ENCODE measurements at regions not wholly inside any gene's neighbourhood (a gene's known extent, or its start where the extent isn't known, plus 50 kb on each side); places are given as distances from the start of the nearest gene placed in this dataset.

DNA sequence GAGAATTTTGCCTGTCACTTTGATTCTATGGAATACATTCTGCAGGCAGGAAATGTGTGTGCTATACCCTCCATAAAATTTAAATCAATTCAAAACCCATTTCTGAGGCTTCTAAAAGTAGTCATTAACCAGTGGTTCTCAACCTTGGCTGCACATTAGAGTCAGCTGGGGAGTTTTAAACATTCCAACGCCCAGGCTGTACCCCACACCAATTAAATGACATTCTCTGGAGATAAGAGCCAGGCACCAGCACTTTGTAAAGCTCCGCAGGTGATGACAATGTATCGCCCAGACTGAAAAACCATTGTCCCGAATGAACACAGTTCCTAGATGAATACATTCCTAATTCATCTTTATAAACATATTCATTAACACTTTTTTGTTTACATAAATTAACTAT is 110.6 kb upstream of the MB21D2 start:
- H3K18ac ChIP-seq (ENCODE audit: extremely low read depth, low read length) = no peak overlapping the region
- H2BK120ac ChIP-seq (replicated peaks; ENCODE audit: low read depth, low read length) = no peak overlapping the region
- H4K8ac ChIP-seq (ENCODE audit: extremely low read depth, insufficient read depth, low read length) = no peak overlapping the region
- no peaks in the 10 kb centered on the region for H3K79me2 ChIP-seq (ENCODE audit: control insufficient read depth in 1 of 2, insufficient read depth in 2 of 2, low read length in 2 of 2)
- no peaks in the 10 kb centered on the region for H3K9me3 ChIP-seq (ENCODE audit: insufficient read depth in 2 of 2, low read depth in 1 of 2, low read length in 1 of 2)
- H3K27ac ChIP-seq (ENCODE audit: low read depth, low read length) = no peak overlapping the region
- H3K4me3 ChIP-seq (ENCODE audit: extremely low read depth in 1 of 4, insufficient read depth in 2 of 4, low read depth in 3 of 4, low read length in 4 of 4) = no peak overlapping the region
- no peak overlapping the region for H2BK15ac ChIP-seq (ENCODE audit: low read length)
- DNase-seq (ENCODE audit: low read depth in 1 of 2, low spot score in 2 of 2) (no peak), FAIRE-seq (no peak)
- no peak overlapping the region for H3K4me2 ChIP-seq (ENCODE audit: insufficient read depth in 1 of 2, low read depth in 2 of 2, low read length in 2 of 2)
- H3K4ac ChIP-seq (replicated peaks; ENCODE audit: insufficient read length, low read depth, low read length) = no peak overlapping the region
- ChIA-PET POLR2A (ENCODE audit: partially characterized antibody) (no interaction called here), CTCF (ENCODE audit: partially characterized antibody) (interaction anchor here (1.0 to 4.2 kb wide), 4 partner anchors 11 to 215 kb away, joined by 3 to 18 read pairs (median 4); no protein-coding TSS in a partner anchor)
- H3K4me1 ChIP-seq (replicated peaks in 1 of 4; ENCODE audit: control insufficient read depth in 3 of 4, insufficient read depth in 4 of 4, low read length in 3 of 4) = peaks cover 0 to 6% (median 0%) of the 10 kb centered on the region in 4 experiments; a peak in 2 of 7 replicates
- no peaks in the 10 kb centered on the region for H3K27me3 ChIP-seq (replicated peaks in 1 of 4; ENCODE audit: control insufficient read depth in 3 of 4, extremely low read depth in 1 of 4, insufficient read depth in 3 of 4, low read length in 3 of 4)
- no peaks in the 10 kb centered on the region for H3K23me2 ChIP-seq (ENCODE audit: low read depth, low read length)
- H4K5ac ChIP-seq (ENCODE audit: insufficient read length, low read depth, low read length) = no peak overlapping the region
- H3K14ac ChIP-seq (ENCODE audit: insufficient read length) = no peak overlapping the region
- no peak overlapping the region for H3K9ac ChIP-seq (replicated peaks in 1 of 4; ENCODE audit: extremely low read depth in 1 of 4, low read depth in 3 of 4, low read length in 3 of 4)
- no peak overlapping the region for H2AFZ ChIP-seq (ENCODE audit: low read length)
- H3K56ac ChIP-seq (replicated peaks; ENCODE audit: insufficient read length, low read depth, low read length) = no peak overlapping the region
- no peak overlapping the region for H2BK12ac ChIP-seq (ENCODE audit: low read depth, low read length)
- WGBS, 2 experiments (ENCODE audit: extremely low coverage in 1 of 2, insufficient coverage in 1 of 2, insufficient read length in 1 of 2, insufficient replicate concordance in 2 of 2, low coverage in 1 of 2, low lambda C conversion rate in 2 of 2, missing lambda C conversion rate in 1 of 2) = 79% methylated on average over 4 of the region's 4 CpGs; no CpG with 5 or more reads in 1 of the 2 experiments
- H2BK20ac ChIP-seq (ENCODE audit: low read length) = no peak overlapping the region
- no peak overlapping the region for H4K91ac ChIP-seq (replicated peaks; ENCODE audit: insufficient read length, low read length)
- H3K36me3 ChIP-seq (ENCODE audit: control insufficient read depth in 2 of 4, insufficient read depth in 4 of 4, low read length in 3 of 4) = no peaks in the 10 kb centered on the region
- H4K20me1 ChIP-seq (replicated peaks in 1 of 2; ENCODE audit: control insufficient read depth in 1 of 2, insufficient read depth in 2 of 2, low read length in 2 of 2) = no peaks in the 10 kb centered on the region
- no peaks in the 10 kb centered on the region for H3K79me1 ChIP-seq (ENCODE audit: low read depth, low read length)
- no peak overlapping the region for H2BK5ac ChIP-seq (ENCODE audit: low read depth, low read length)
- no peak overlapping the region for H3K23ac ChIP-seq (ENCODE audit: insufficient read length)
- H2AK5ac ChIP-seq (ENCODE audit: low read depth, low read length) = no peak overlapping the region
- TF ChIP-seq FOSL1 (IDR thresholded peaks at IDR 0.05; ENCODE audit: insufficient read depth, low read depth, low read length) = no peak
- TF ChIP-seq SUZ12 (IDR thresholded peaks at IDR 0.05; ENCODE audit: low read length) = no peak
- TF ChIP-seq HDAC2 (IDR thresholded peaks at IDR 0.05; ENCODE audit: borderline replicate concordance in 1 of 2, low read depth in 2 of 2, low read length in 2 of 2) = no peak
- no peak for TF ChIP-seq RBBP5 (IDR thresholded peaks at IDR 0.05; ENCODE audit: borderline replicate concordance, low read depth, low read length)
- no peak for TF ChIP-seq E2F6 (IDR thresholded peaks at IDR 0.05)
- TF ChIP-seq JUN (IDR thresholded peaks at IDR 0.05; ENCODE audit: low read depth, low read length) = no peak
- TF ChIP-seq, protein P1, sequence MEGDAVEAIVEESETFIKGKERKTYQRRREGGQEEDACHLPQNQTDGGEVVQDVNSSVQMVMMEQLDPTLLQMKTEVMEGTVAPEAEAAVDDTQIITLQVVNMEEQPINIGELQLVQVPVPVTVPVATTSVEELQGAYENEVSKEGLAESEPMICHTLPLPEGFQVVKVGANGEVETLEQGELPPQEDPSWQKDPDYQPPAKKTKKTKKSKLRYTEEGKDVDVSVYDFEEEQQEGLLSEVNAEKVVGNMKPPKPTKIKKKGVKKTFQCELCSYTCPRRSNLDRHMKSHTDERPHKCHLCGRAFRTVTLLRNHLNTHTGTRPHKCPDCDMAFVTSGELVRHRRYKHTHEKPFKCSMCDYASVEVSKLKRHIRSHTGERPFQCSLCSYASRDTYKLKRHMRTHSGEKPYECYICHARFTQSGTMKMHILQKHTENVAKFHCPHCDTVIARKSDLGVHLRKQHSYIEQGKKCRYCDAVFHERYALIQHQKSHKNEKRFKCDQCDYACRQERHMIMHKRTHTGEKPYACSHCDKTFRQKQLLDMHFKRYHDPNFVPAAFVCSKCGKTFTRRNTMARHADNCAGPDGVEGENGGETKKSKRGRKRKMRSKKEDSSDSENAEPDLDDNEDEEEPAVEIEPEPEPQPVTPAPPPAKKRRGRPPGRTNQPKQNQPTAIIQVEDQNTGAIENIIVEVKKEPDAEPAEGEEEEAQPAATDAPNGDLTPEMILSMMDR (IDR thresholded peaks at IDR 0.05; ENCODE audit: control extremely low read depth in 1 of 3, insufficient read depth in 1 of 3, low read depth in 1 of 3, low read length in 3 of 3) = no peak
- TF ChIP-seq TCF12 (IDR thresholded peaks at IDR 0.05; ENCODE audit: low read depth, low read length) = no peak
- no peak for TF ChIP-seq KDM4A (IDR thresholded peaks at IDR 0.05; ENCODE audit: low read depth, low read length, severe bottlenecking)
- no peak for TF ChIP-seq CBX5 (IDR thresholded peaks at IDR 0.05; ENCODE audit: low read depth, low read length)
- no peak for TF ChIP-seq JUND (IDR thresholded peaks at IDR 0.05; ENCODE audit: low read length)
